ENCODE measurements at regions not wholly inside any gene's neighbourhood (a gene's known extent, or its start where the extent isn't known, plus 50 kb on each side); places are given as distances from the start of the nearest gene placed in this dataset.

DNA sequence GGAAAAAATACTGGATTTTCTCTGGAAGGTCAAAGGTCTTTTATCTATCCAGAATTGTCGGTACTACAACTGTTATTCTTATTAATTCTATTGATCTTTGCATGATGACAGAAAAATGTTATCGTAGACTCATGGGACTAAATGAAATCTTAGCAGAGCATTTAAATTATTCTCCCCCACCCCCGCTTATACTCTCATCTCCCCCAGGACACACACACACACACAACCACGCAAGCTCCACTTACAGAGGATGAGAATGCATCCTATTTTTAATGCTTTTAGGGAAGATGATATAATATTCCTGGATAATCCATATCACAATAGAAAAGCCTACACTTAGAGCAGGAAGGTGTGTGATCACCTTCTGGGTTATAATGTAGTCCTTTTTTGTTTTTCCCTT is 91.9 kb upstream of the STARD13 start:
- TF ChIP-seq, protein P1, sequence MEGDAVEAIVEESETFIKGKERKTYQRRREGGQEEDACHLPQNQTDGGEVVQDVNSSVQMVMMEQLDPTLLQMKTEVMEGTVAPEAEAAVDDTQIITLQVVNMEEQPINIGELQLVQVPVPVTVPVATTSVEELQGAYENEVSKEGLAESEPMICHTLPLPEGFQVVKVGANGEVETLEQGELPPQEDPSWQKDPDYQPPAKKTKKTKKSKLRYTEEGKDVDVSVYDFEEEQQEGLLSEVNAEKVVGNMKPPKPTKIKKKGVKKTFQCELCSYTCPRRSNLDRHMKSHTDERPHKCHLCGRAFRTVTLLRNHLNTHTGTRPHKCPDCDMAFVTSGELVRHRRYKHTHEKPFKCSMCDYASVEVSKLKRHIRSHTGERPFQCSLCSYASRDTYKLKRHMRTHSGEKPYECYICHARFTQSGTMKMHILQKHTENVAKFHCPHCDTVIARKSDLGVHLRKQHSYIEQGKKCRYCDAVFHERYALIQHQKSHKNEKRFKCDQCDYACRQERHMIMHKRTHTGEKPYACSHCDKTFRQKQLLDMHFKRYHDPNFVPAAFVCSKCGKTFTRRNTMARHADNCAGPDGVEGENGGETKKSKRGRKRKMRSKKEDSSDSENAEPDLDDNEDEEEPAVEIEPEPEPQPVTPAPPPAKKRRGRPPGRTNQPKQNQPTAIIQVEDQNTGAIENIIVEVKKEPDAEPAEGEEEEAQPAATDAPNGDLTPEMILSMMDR (IDR thresholded peaks at IDR 0.05; ENCODE audit: extremely low read depth, insufficient read depth, missing control alignments), result no peak
- DNase-seq (ENCODE audit: low spot score), result no peak
- in situ Hi-C loops (cut with MboI; ENCODE audit: low pct_unique_long_range_greater_than_20kb, low sequenced_read_pairs, unreplicated experiment), result no loop called here

DNA sequence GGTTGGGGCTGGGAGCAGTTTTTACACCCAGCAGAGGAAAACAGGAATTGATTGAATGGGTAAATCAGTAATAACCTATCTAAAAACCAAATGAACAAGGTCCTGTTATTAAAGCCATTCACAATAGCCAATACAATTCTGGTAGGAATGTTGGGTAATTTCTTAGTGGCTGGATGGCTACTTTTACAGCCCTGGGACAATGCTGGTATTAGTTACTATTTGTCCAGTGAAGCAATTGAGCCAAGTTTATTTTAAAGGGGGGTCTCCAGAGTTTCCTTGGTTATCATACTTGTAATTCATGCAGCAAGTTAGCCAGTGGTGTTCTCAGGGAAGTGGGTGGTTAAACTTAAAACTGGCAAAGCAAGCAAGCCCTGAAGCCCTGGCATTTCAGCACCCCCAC is 92.3 kb upstream of the STARD13 start:
- DNase-seq (ENCODE audit: low spot score), result no peak
- TF ChIP-seq, protein P1 (IDR thresholded peaks at IDR 0.05; ENCODE audit: extremely low read depth, insufficient read depth, missing control alignments), result no peak
- in situ Hi-C loops (cut with MboI; ENCODE audit: low pct_unique_long_range_greater_than_20kb, low sequenced_read_pairs, unreplicated experiment), result no loop called here

DNA sequence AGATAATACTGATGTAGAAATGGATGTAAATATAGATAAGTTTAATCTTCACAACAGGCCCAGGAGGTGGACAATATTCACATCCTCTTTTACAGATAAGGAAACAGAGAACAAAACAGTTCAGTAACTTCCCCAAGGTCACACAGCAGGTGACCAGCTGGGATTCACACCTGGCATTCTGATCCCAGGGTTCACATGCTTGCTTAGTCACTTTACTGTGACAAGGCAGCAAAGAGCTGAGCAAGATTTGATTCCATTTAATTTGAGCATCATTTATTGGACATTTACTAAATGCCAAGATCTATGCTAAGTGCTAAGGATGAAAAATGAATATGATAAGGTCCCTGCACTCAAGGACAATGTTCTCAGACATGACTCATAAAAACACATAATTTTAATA is 94.1 kb upstream of the STARD13 start:
- TF ChIP-seq, protein P1 (IDR thresholded peaks at IDR 0.05; ENCODE audit: extremely low read depth, insufficient read depth, missing control alignments), result no peak
- in situ Hi-C loops (cut with MboI; ENCODE audit: low pct_unique_long_range_greater_than_20kb, low sequenced_read_pairs, unreplicated experiment), result no loop called here

DNA sequence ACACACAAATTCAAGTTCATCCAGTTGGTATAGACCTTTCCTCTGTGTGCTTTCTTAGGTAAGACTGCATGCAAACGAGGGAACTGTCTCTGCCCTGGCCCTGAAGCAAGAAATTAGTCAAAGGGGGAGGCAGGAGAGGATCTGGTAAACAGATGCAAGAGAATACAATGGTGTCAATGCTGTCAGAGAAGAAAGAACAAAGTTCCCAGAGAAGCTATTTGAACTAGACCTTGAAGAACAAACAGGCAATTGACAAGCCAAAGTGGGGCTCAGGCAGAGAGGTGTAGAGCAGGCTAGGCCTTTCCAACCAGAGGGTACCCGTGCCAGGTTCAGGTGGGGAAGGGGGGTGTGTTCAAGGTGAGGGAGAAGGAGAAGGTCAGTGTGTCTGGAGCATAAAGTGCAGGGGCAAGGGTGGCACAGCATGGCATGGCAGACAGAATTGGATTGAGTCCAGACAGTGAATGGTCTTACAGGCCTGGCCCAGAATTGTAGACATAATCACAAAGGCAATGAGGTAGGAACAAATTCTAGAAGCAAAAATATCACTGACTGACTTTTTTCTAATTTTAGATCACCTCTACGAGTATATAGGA is 95.0 kb upstream of the STARD13 start:
- no peak for DNase-seq (ENCODE audit: low spot score)
- in situ Hi-C loops (cut with MboI; ENCODE audit: low pct_unique_long_range_greater_than_20kb, low sequenced_read_pairs, unreplicated experiment), result no loop called here
- TF ChIP-seq, protein P1 (IDR thresholded peaks at IDR 0.05; ENCODE audit: extremely low read depth, insufficient read depth, missing control alignments), result no peak

More for the DNA sequence above, 94.1 kb upstream of the STARD13 start:
- DNase-seq (ENCODE audit: low spot score), result no peak

DNA sequence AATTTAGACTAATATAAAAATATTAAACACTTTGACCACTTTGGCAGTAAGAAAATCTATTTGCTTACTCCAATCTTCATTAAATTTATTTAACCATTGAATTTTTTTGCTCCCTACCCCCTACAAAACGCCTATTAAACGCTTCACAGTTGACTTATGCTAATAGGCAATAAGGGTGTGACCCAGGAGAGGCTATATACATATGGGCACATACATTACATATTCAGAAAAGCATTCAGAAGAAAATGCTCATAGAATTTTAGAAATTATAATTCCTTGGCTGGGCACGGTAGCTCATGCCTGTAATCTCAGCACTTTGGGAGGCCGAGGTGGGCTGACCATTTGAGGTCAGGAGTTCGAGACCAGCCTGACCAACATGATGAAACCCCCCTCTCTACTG is 95.6 kb upstream of the STARD13 start:
- in situ Hi-C loops (cut with MboI; ENCODE audit: low pct_unique_long_range_greater_than_20kb, low sequenced_read_pairs, unreplicated experiment), result no loop called here
- DNase-seq (ENCODE audit: low spot score), result no peak
- TF ChIP-seq, protein P1 (IDR thresholded peaks at IDR 0.05; ENCODE audit: extremely low read depth, insufficient read depth, missing control alignments), result no peak

DNA sequence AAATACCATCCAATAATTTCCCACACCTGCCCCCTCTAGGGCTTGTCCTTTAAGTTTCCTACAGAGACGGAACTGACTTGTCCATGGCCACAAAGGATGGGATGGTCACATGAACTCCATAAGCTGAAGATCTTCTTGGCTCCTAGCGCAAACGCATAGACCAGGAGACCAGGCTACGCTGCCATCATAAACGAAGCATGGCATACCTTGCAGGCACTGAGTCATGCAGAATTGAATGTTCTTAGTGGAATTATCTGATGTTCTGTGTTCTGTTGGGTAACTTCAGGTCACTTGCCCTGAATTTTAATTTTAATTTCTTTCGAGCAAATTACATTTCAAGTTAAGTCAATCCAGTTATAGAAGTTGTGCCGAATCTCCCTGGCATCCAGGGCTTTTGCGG is 96.4 kb upstream of the STARD13 start:
- TF ChIP-seq, protein P1 (IDR thresholded peaks at IDR 0.05; ENCODE audit: extremely low read depth, insufficient read depth, missing control alignments), result no peak
- no peak for DNase-seq (ENCODE audit: low spot score)
- in situ Hi-C loops (cut with MboI; ENCODE audit: low pct_unique_long_range_greater_than_20kb, low sequenced_read_pairs, unreplicated experiment), result no loop called here
